ENCODE measurements at regions not wholly inside any gene's neighbourhood (a gene's known extent, or its start where the extent isn't known, plus 50 kb on each side); places are given as distances from the start of the nearest gene placed in this dataset.
"Not testable (repeated sequence)": the region's sequence is repeated elsewhere in the genome, so short reads cannot be mapped to it uniquely, and the experiment has no call there.

DNA sequence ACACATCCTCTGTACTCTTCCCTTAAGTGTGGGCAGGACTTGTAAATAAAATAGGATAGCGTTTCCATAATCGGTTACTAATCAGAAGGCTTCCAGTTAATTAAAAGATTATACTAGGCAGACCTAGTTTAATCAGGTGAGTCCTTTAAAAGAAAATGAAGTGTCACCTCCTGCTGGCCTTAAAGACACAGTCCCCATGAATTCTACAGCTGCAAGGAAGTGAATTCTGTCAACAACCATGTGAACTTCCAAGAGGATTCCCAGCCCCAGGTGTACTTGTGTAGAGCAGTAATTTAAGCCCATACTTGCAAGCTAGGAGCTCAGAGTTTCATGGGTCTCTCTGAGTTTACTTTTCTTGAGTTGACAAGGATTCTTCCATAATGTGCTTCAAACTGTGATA is 918.3 kb downstream of the DTWD2 start:
- no peak for ATAC-seq
- intact Hi-C loops (cut with DNase I): no loop called here
- no peak for DNase-seq (ENCODE audit: missing footprints)

DNA sequence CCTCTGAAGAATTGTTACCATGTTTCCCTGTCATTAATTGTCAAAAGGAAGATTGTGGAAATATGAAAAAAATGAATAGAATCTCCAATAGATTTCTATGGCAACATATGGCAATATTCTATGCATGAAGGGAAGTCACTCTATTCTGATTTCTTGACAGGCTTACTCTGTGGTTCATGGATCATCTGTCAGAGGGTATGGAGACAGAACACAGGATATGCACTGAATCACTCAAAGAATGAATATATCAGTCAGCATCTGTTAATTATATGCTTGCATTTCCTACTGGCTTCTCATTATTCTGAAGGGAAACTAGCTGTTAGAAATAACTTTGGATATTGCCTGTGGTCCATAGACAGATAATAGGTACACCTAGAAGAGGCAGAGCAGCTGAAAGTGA is 918.9 kb downstream of the DTWD2 start:
- DNase-seq (ENCODE audit: missing footprints): no peak
- no peak for ATAC-seq
- intact Hi-C loops (cut with DNase I): no loop called here

DNA sequence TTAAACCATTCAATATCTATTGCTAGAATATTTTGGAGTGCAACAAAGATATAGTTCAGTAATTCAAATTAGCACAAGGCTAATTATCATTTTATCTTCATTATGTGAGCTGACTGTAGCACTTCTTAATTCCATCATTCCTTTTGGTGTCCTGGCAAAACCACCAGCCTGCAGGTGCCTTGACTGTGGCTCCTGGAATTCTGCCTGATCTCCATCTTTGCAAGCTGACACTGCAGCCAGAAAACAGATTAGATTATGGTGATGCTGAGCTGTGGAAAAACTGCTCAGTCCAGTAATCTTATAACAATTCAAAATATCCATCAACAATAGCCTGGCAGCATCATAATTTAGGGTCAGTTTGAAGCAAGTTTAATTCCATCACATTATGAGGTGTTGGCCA is 919.5 kb downstream of the DTWD2 start:
- ATAC-seq (no peak), DNase-seq (ENCODE audit: missing footprints) (no peak)
- intact Hi-C loops (cut with DNase I): no loop called here

DNA sequence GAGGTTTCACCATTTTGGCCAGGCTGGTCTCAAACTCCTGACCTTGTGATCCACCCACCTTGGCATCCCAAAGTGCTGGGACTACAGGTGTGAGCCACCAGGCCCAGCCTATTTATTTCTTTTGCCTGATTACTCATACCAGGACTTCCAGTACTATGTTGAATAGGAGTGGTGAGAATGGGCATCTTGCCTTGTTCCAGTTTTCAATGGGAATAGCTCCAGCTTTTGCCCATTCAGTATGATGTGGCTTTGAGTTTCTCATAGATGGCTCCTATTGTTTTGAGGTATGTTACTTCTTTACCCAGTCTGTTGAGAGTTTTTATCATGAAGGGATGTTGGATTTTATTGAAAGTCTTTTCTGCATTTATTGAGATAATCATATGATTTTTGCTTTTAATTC is 924.5 kb downstream of the DTWD2 start:
- ATAC-seq; intact Hi-C loops (cut with DNase I); DNase-seq (ENCODE audit: missing footprints): not testable (repeated sequence)

DNA sequence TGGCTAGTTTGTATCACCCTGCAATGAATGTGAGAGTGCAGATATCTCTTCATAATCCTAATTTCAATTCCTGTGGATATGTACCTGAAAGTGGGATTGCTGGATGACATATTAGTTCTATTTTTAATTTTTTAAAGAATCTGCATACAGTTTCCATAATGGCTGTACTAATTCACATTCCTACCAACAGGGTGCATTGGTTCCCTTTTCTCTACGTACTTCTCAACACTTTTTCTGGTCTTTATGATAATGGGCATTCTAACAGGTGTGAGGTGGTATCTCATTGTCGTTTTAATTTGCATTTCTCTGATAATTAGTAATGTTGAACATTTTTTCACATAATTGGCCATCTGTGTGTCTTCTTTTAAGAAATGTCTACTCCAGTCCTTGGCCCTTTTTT is 927.5 kb downstream of the DTWD2 start:
- no peak for ATAC-seq
- intact Hi-C loops (cut with DNase I): no loop called here
- no peak for DNase-seq (ENCODE audit: missing footprints)

DNA sequence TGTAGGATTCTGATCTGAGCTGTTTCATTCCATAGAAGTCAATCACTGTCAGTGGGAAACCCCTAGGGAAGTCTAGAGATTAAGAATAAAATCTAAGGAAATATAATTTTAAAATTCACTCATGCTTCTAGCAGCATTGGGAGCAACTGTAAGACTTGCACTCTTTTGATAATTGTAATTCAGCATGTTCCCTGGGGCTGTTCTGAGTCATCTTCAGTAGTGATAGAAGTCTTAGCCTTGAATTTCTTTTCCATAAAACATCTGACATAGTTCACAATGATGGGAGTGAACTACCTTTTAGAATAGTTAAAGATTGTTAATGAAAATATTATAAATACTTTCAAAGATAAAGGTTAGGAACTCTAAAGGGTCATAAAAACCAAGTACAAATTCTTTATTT is 935.8 kb downstream of the DTWD2 start:
- no peak for DNase-seq (ENCODE audit: missing footprints)
- intact Hi-C loops (cut with DNase I): no loop called here
- no peak for ATAC-seq

GRCh38 chr5:118044169-118044568 is 944.2 kb downstream of the DTWD2 start:
- DNase-seq (ENCODE audit: missing footprints): no peak
- intact Hi-C loops (cut with DNase I): no loop called here

GRCh38 chr5:118043531-118043930 is 944.8 kb downstream of the DTWD2 start:
- DNase-seq (ENCODE audit: missing footprints) (no peak), ATAC-seq (no peak)
- intact Hi-C loops (cut with DNase I): no loop called here

More at GRCh38 chr5:118044169-118044568, 944.2 kb downstream of the DTWD2 start:
- ATAC-seq: no peak

GRCh38 chr5:118042076-118042475 is 946.3 kb downstream of the DTWD2 start:
- DNase-seq (ENCODE audit: missing footprints): no peak
- no peak for ATAC-seq
- intact Hi-C loops (cut with DNase I): no loop called here

- ATAC-seq (no peak), DNase-seq (ENCODE audit: missing footprints) (no peak)
- intact Hi-C loops (cut with DNase I): no loop called here
Observed at GRCh38 chr5:118040496-118040895, 947.9 kb downstream of the DTWD2 start.

- intact Hi-C loops (cut with DNase I): no loop called here
- ATAC-seq (no peak), DNase-seq (ENCODE audit: missing footprints) (peak; percentile 64)
Observed at GRCh38 chr5:118033686-118034338, 954.5 kb downstream of the DTWD2 start.

- ATAC-seq (no peak), DNase-seq (ENCODE audit: missing footprints) (no peak)
- intact Hi-C loops (cut with DNase I): no loop called here
Observed at GRCh38 chr5:118029807-118030206, 958.5 kb downstream of the DTWD2 start.

DNA sequence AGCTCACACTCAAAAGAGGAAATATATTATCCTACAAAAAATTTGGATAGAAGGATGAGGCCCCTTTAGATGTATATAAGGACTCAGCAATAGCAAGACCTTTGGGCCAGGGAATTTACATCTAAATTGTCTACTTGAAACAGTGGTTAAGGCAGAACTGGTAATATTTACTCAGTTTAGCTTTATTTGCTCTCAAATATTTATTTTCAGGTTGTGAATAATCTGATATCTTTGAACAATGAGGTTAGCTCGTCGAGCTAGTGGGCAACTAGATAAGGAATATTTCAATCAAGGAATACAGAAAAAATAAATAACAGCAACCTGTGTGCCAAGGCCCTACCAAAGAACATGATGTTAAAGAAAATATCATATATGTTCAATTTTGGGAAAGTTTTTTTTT is 966.3 kb downstream of the DTWD2 start:
- DNase-seq (ENCODE audit: missing footprints): no peak
- intact Hi-C loops (cut with DNase I): no loop called here
- no peak for ATAC-seq

DNA sequence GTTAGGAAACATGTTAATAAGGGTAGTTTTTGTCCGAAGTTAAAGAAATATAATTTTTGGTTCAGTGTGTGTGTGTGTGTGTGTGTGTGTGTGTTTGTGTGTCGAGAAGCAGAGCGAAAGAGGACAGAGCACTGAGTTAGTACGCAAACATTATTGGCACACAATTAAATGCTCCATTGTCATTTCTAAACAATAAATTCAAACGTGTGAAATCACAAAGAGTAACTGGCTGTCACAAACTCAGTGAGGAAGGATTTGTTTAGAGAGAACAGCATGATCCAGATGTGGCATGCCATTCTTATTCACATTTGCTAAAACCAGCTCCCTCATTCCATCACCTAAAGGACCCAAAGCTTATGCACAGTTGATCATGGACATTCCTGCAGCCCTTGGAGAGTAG is 970.8 kb downstream of the DTWD2 start:
- ATAC-seq: no peak
- no peak for DNase-seq (ENCODE audit: missing footprints)
- intact Hi-C loops (cut with DNase I): no loop called here

- ATAC-seq (no peak), DNase-seq (ENCODE audit: missing footprints) (no peak)
- intact Hi-C loops (cut with DNase I): no loop called here
Observed at GRCh38 chr5:118016396-118016795, 972.0 kb downstream of the DTWD2 start.

DNA sequence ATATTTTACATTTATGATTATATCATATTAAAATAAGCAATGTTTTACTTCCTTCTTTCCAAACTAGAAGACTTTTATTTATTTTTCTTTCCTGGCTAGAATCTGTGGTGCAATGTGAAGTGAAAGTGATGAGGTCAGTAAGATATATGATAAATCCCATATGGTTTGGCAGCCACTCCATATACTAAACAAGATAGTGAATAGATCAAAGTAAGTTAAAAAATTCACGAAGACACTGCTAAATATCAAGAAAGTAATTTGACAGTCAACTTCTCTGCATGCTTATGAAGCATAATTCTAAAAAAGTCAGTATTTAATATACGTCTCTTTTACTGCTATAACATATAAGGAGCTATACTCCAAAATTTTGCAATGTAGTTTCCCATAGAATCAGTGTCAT is 972.8 kb downstream of the DTWD2 start:
- intact Hi-C loops (cut with DNase I): no loop called here
- DNase-seq (ENCODE audit: missing footprints) (no peak), ATAC-seq (no peak)

DNA sequence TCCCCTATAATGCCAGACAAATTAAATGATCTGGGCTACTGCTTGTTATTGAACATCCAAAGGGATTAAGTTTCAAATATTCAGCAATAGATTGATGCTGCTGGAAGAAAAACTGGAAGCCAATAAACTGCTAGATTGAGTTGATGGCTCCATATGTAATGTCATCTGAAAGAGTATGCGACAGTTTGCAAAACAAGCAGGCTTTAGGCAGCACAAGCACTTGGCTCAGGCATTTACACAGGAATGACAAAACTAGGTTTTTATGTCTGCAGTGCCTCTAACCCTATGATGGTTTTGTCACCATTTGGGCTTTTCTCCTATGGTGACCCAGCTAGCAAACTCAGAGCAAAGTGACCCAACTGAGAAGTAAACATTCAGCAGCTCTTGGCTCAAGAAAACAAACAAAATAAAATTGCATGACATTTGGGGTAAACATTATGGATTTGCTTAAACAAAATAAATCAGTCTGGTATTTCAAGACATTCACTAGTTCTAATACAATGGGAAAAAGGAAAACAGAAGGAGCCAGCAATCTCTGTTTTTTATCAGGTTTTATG is 978.5 kb downstream of the DTWD2 start:
- ATAC-seq (no peak), DNase-seq (ENCODE audit: missing footprints) (no peak)
- intact Hi-C loops (cut with DNase I): no loop called here

DNA sequence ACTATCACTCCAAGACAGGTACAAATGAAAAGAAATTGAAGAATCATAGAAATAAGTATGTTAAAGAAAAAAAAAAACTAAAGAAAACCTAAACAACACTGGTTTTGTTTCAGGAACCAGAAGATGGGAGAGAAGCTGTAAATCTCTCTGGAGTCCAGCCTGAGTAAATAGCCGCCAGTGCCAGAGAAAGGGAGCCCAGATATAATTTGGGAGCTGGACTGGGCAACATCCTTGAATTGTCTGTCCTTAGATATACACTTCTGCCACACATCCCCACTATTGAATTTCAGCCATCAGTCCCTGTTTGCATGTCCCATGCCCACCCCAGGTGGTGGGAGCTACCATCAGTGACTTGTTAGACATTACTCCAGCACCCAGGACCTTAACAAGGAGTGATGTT is 979.6 kb downstream of the DTWD2 start:
- intact Hi-C loops (cut with DNase I): no loop called here

DNA sequence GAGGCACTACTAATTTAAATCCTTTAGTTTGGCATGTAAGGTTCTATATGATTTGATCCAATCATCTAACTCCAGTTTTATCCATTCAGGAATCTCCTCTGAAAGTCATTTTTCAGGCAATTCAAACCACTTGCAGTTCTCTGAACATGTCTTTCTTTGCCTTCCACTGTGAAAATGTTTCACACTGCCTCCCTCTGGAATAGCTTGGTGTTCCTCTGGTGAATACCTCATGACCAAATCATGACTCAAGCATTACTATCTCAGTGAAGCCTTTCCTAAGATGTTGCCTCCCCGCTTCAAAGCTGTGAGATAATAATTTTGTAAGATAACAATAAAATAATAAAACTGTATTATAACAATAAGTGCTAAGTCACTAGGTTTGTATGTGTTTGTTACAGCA is 981.1 kb downstream of the DTWD2 start:
- intact Hi-C loops (cut with DNase I): no loop called here
- ATAC-seq: no peak
- no peak for DNase-seq (ENCODE audit: missing footprints)

More for the DNA sequence above, 979.6 kb downstream of the DTWD2 start:
- no peak for ATAC-seq
- no peak for DNase-seq (ENCODE audit: missing footprints)

- no peak for DNase-seq (ENCODE audit: missing footprints)
- intact Hi-C loops (cut with DNase I): no loop called here
- peak; percentile 81 for ATAC-seq
Observed at GRCh38 chr5:118006219-118006618, 982.1 kb downstream of the DTWD2 start.

- ATAC-seq (peak; percentile 56), DNase-seq (ENCODE audit: missing footprints) (no peak)
- intact Hi-C loops (cut with DNase I): no loop called here
Observed at GRCh38 chr5:117999939-118000549, 988.3 kb downstream of the DTWD2 start.
